HEK293 (cell line): ENCODE measurements at regions not wholly inside any gene's neighbourhood (a gene's known extent, or its start where the extent isn't known, plus 50 kb on each side); places are given as distances from the start of the nearest gene placed in this dataset.

ENCODE experiments used
- CTCF ChIA-PET: fragments of 350-600 bp; formaldehyde crosslinking; extraction: SDS; loops from one replicate; lab custom pipeline; 2021; ENCODE audit warnings: antibody characterized with exemption; lab: Yijun Ruan, JAX
- POLR2A ChIA-PET: fragments of 300-600 bp; formaldehyde crosslinking; extraction: SDS; loops from one replicate; lab custom pipeline; 2020; ENCODE audit warnings: antibody characterized with exemption, inconsistent platforms; lab: Yijun Ruan, JAX
- H3K27ac ChIP-seq: fragments of 200-500 bp; sonication (Bioruptor generic); 2 replicates; pipeline ENCODE4 v1.5.1; 2014; ENCODE audit warnings: low read depth, low read length, control low read depth, inconsistent platforms; ENCODE audit errors: extremely low read depth
- H3K36me3 ChIP-seq, 2 experiments: fragments of 200-500 bp in 1 of 2; sonication (Bioruptor generic) in 1 of 2; 1 replicate in 1 of 2; 2 replicates in 1 of 2; pipeline ENCODE4 v1.5.1; 2014 to 2017; ENCODE audit warnings: inconsistent platforms in 2 of 2, low read length in 2 of 2; ENCODE audit not compliant: control insufficient read depth in 2 of 2, insufficient read depth in 1 of 2
- H3K4me1 ChIP-seq: fragments of 200-500 bp; sonication (Bioruptor generic); 2 replicates; pipeline ENCODE4 v1.5.1; 2014; ENCODE audit warnings: mild to moderate bottlenecking, low read length, inconsistent platforms; ENCODE audit not compliant: control insufficient read depth, insufficient read depth
- H3K4me3 ChIP-seq: 2 replicates; pipeline ENCODE4 v1.5.1; 2011; ENCODE audit warnings: low read depth, mild to moderate bottlenecking, control low read depth, low read length, moderate library complexity
- H3K9me3 ChIP-seq: fragments of 200-500 bp; sonication (Bioruptor generic); 2 replicates; pipeline ENCODE4 v1.5.1; 2014; ENCODE audit warnings: low read depth, low read length, inconsistent platforms; ENCODE audit not compliant: control insufficient read depth, insufficient read depth
- EGR2 ChIP-seq: fragments of 450-650 bp; formaldehyde crosslinking; IDR thresholded peaks from 2 replicates; pipeline ENCODE4 v1.5.1; 2016; ENCODE audit warnings: low read depth, missing biosample characterization, missing genetic modification characterization
- KLF16 ChIP-seq: fragments of 450-650 bp; formaldehyde crosslinking; IDR thresholded peaks from 2 replicates; pipeline ENCODE4 v1.5.1; 2017; ENCODE audit warnings: missing biosample characterization, missing genetic modification characterization
- SCRT1 ChIP-seq: fragments of 450-650 bp; formaldehyde crosslinking; IDR thresholded peaks from 2 replicates; pipeline ENCODE4 v1.5.1; 2016; ENCODE audit warnings: missing biosample characterization, missing genetic modification characterization, borderline replicate concordance
- SCRT2 ChIP-seq: fragments of 450-650 bp; formaldehyde crosslinking; IDR thresholded peaks from 2 replicates; pipeline ENCODE4 v1.5.1; 2016; ENCODE audit warnings: missing biosample characterization, missing genetic modification characterization
- TRIM28 ChIP-seq: IDR thresholded peaks from 2 replicates; pipeline ENCODE4 v1.6.1; 2011; ENCODE audit warnings: low read length, control low read depth, borderline replicate concordance
- ZBTB48 ChIP-seq: fragments of 450-650 bp; formaldehyde crosslinking; IDR thresholded peaks from 2 replicates; pipeline ENCODE4 v1.5.1; 2016; ENCODE audit warnings: missing biosample characterization, missing genetic modification characterization
- ZFHX2 ChIP-seq: fragments of 450-650 bp; formaldehyde crosslinking; conservative IDR thresholded peaks from 2 replicates; pipeline ENCODE4 v1.5.1; 2016; ENCODE audit warnings: missing biosample characterization, missing genetic modification characterization
- ZNF132 ChIP-seq: fragments of 450-650 bp; formaldehyde crosslinking; IDR thresholded peaks from 2 replicates; pipeline ENCODE4 v1.5.1; 2017; ENCODE audit warnings: missing biosample characterization, missing genetic modification characterization, borderline replicate concordance
- ZNF140 ChIP-seq: fragments of 450-650 bp; formaldehyde crosslinking; IDR thresholded peaks from 2 replicates; pipeline ENCODE4 v1.5.1; 2016; ENCODE audit warnings: missing biosample characterization, missing genetic modification characterization
- ZNF335 ChIP-seq: fragments of 450-650 bp; formaldehyde crosslinking; conservative IDR thresholded peaks from 2 replicates; pipeline ENCODE4 v1.5.1; 2016; ENCODE audit warnings: missing biosample characterization, missing genetic modification characterization
- ZNF341 ChIP-seq: fragments of 450-650 bp; formaldehyde crosslinking; IDR thresholded peaks from 2 replicates; pipeline ENCODE4; 2016; ENCODE audit warnings: low read depth, missing biosample characterization, missing genetic modification characterization
- ZNF560 ChIP-seq: fragments of 450-650 bp; formaldehyde crosslinking; IDR thresholded peaks from 2 replicates; pipeline ENCODE4 v1.5.1; 2017; ENCODE audit warnings: missing biosample characterization, missing genetic modification characterization, borderline replicate concordance
- ZNF600 ChIP-seq: fragments of 450-650 bp; formaldehyde crosslinking; IDR thresholded peaks from 2 replicates; pipeline ENCODE4 v1.5.1; 2016; ENCODE audit warnings: missing biosample characterization, missing genetic modification characterization
- TF ChIP-seq, protein P1 (sequence below): fragments of 450-650 bp; formaldehyde crosslinking; IDR thresholded peaks from 2 replicates; pipeline ENCODE4 v1.5.1; 2016; ENCODE audit warnings: missing biosample characterization, missing genetic modification characterization
- TF ChIP-seq, protein P2 (sequence below): fragments of 450-650 bp; formaldehyde crosslinking; IDR thresholded peaks from 2 replicates; pipeline ENCODE4 v1.5.1; 2016; ENCODE audit warnings: missing biosample characterization, missing genetic modification characterization
- TF ChIP-seq, protein P3 (sequence below): fragments of 450-650 bp; formaldehyde crosslinking; IDR thresholded peaks from 2 replicates; pipeline ENCODE4 v1.5.1; 2017; ENCODE audit warnings: missing biosample characterization, missing genetic modification characterization
- TF ChIP-seq, protein P4 (sequence below): fragments of 450-650 bp; formaldehyde crosslinking; IDR thresholded peaks from 2 replicates; pipeline ENCODE4 v1.5.0; 2017; ENCODE audit warnings: missing biosample characterization, missing genetic modification characterization, borderline replicate concordance
- TF ChIP-seq, protein P5 (sequence below): fragments of 450-650 bp; formaldehyde crosslinking; IDR thresholded peaks from 2 replicates; pipeline ENCODE4 v1.5.1; 2016; ENCODE audit warnings: missing biosample characterization, missing genetic modification characterization

DNA sequence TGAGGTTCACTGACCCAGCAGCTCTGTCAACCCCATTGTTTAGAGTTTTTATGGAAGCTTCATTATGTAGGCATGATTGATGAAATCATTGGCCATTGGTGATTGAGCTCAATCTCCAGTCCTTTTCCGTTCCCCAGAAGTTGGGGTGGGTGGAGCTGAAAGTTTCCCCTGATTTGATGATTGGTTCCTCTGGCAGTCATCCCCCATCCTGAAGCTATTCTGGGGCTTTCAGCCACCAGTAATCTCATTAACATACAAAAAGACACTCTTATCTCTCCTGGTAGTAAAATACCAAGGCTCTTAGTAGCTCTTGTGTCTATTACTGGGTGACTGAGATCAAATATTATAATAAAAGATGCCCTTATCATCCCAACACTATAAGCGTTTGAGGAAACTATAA, 67.1 kb downstream of the TANC2 start (continued):
- TF ChIP-seq, protein P1, sequence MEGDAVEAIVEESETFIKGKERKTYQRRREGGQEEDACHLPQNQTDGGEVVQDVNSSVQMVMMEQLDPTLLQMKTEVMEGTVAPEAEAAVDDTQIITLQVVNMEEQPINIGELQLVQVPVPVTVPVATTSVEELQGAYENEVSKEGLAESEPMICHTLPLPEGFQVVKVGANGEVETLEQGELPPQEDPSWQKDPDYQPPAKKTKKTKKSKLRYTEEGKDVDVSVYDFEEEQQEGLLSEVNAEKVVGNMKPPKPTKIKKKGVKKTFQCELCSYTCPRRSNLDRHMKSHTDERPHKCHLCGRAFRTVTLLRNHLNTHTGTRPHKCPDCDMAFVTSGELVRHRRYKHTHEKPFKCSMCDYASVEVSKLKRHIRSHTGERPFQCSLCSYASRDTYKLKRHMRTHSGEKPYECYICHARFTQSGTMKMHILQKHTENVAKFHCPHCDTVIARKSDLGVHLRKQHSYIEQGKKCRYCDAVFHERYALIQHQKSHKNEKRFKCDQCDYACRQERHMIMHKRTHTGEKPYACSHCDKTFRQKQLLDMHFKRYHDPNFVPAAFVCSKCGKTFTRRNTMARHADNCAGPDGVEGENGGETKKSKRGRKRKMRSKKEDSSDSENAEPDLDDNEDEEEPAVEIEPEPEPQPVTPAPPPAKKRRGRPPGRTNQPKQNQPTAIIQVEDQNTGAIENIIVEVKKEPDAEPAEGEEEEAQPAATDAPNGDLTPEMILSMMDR (tag by site-specific recombination), result no peak
- TF ChIP-seq ZNF140 (tag by site-specific recombination) (no peak), ZNF335 (no peak), ZNF600 (tag by site-specific recombination) (no peak), ZNF341 (tag by site-specific recombination) (no peak)
- TF ChIP-seq, protein P2, sequence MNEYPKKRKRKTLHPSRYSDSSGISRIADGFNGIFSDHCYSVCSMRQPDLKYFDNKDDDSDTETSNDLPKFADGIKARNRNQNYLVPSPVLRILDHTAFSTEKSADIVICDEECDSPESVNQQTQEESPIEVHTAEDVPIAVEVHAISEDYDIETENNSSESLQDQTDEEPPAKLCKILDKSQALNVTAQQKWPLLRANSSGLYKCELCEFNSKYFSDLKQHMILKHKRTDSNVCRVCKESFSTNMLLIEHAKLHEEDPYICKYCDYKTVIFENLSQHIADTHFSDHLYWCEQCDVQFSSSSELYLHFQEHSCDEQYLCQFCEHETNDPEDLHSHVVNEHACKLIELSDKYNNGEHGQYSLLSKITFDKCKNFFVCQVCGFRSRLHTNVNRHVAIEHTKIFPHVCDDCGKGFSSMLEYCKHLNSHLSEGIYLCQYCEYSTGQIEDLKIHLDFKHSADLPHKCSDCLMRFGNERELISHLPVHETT (tag by site-specific recombination), result no peak

DNA sequence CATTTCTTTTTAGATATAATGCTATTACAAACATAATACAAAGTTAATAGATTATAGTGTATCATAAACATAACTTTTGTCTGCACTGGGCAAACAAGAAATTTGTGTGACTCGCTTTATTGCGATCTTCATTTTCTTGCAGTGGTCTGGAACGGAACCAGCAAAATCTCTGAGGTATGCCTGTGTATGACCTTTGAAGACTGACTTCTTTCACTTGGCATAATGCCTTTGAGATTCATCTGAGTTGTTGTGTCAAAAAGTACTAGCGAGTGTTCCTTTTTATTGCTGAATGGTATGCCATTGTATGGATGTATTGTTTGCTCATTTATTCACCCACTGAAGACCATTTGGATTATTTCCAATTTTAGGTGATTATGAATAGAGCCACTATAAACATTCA, 69.2 kb downstream of the TANC2 start:
- H3K27ac ChIP-seq, result no peak overlapping the region

DNA sequence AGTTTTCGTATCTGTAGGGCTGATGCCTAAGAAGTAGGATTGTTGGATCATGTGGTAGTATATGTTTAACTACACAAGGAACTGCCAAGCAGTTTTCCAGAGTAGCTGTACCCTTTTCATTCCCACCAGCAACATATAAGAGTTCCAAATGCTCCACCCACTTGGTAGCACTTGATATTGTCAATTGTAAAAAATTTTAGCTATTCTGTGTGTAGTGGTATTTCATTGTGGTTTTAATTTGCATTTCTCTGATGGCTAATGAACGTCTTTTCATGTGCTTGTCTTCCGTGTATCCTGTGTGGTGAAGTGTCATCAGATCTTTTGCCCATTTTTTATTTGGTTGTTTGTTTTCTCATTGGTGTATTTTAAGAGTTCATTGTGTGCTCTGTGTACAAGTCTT, 69.7 kb downstream of the TANC2 start:
- POLR2A ChIA-PET, result no interaction called here
- Histone ChIP-seq H3K9me3 (no peaks in the 10 kb centered on the region), H3K4me1 (peaks cover 26% of the 10 kb centered on the region), H3K36me3 (no peaks in the 10 kb centered on the region), H3K27ac (no peak overlapping the region)
- TF ChIP-seq KLF16 (tag by site-specific recombination) (no peak), ZNF560 (tag by site-specific recombination) (no peak)
- TF ChIP-seq, all 188 proteins: peak for 0
- no peak overlapping the region for H3K4me3 ChIP-seq
- CTCF ChIA-PET, result no interaction called here

More for the DNA sequence above, 69.2 kb downstream of the TANC2 start:
- no peaks in the 10 kb centered on the region for H3K9me3 ChIP-seq
- H3K4me3 ChIP-seq, result no peak overlapping the region
- TF ChIP-seq, protein P3, sequence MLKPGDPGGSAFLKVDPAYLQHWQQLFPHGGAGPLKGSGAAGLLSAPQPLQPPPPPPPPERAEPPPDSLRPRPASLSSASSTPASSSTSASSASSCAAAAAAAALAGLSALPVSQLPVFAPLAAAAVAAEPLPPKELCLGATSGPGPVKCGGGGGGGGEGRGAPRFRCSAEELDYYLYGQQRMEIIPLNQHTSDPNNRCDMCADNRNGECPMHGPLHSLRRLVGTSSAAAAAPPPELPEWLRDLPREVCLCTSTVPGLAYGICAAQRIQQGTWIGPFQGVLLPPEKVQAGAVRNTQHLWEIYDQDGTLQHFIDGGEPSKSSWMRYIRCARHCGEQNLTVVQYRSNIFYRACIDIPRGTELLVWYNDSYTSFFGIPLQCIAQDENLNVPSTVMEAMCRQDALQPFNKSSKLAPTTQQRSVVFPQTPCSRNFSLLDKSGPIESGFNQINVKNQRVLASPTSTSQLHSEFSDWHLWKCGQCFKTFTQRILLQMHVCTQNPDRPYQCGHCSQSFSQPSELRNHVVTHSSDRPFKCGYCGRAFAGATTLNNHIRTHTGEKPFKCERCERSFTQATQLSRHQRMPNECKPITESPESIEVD (tag by site-specific recombination), result no peak
- TF ChIP-seq ZNF132 (tag by site-specific recombination) (no peak), ZBTB48 (no peak), TRIM28 (no peak), ZNF140 (tag by site-specific recombination) (no peak)
- H3K36me3 ChIP-seq, result no peaks in the 10 kb centered on the region
- POLR2A ChIA-PET, result no interaction called here
- peaks cover 22% of the 10 kb centered on the region for H3K4me1 ChIP-seq
- CTCF ChIA-PET, result no interaction called here

- Histone ChIP-seq H3K4me3 (no peak overlapping the region), H3K4me1 (peaks cover 45% of the 10 kb centered on the region)
- CTCF ChIA-PET, result interaction anchor here (1.3 kb wide), 1 partner anchor 11 kb away, joined by 3 read pairs; no protein-coding TSS in a partner anchor
- POLR2A ChIA-PET, result no interaction called here
- TF ChIP-seq, protein P4, sequence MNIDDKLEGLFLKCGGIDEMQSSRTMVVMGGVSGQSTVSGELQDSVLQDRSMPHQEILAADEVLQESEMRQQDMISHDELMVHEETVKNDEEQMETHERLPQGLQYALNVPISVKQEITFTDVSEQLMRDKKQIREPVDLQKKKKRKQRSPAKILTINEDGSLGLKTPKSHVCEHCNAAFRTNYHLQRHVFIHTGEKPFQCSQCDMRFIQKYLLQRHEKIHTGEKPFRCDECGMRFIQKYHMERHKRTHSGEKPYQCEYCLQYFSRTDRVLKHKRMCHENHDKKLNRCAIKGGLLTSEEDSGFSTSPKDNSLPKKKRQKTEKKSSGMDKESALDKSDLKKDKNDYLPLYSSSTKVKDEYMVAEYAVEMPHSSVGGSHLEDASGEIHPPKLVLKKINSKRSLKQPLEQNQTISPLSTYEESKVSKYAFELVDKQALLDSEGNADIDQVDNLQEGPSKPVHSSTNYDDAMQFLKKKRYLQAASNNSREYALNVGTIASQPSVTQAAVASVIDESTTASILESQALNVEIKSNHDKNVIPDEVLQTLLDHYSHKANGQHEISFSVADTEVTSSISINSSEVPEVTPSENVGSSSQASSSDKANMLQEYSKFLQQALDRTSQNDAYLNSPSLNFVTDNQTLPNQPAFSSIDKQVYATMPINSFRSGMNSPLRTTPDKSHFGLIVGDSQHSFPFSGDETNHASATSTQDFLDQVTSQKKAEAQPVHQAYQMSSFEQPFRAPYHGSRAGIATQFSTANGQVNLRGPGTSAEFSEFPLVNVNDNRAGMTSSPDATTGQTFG (tag by site-specific recombination), result no peak
- TF ChIP-seq SCRT1 (tag by site-specific recombination), result peak; percentile 54; the same call in 1 of the 2 replicates
- TF ChIP-seq, protein P5, sequence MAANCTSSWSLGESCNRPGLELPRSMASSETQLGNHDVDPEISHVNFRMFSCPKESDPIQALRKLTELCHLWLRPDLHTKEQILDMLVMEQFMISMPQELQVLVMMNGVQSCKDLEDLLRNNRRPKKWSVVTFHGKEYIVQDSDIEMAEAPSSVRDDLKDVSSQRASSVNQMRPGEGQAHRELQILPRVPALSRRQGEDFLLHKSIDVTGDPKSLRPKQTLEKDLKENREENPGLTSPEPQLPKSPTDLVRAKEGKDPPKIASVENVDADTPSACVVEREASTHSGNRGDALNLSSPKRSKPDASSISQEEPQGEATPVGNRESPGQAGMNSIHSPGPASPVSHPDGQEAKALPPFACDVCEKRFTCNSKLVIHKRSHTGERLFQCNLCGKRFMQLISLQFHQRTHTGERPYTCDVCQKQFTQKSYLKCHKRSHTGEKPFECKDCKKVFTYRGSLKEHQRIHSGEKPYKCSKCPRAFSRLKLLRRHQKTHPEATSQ (tag by site-specific recombination), result no peak
- 0 out of 2 replicates have a peak, but pooled peaks have one; percentile 33 for TF ChIP-seq EGR2
- peak; percentile 86 for TF ChIP-seq SCRT2
- TF ChIP-seq ZFHX2 (tag by site-specific recombination), result 0 out of 2 replicates have a peak, but pooled peaks have one; percentile 38
- TF ChIP-seq ZNF600 (tag by site-specific recombination), result peak; percentile 68
- TF ChIP-seq, all 188 proteins: peak for 5
- Histone ChIP-seq H3K27ac (no peak overlapping the region), H3K9me3 (no peaks in the 10 kb centered on the region), H3K36me3 (no peaks in the 10 kb centered on the region)
These were observed 73.3 kb downstream of the TANC2 start for GRCh38 chr17:63039342-63039741.
